22Rv1 (cell line): ENCODE measurements at regions not wholly inside any gene's neighbourhood (a gene's known extent, or its start where the extent isn't known, plus 50 kb on each side); places are given as distances from the start of the nearest gene placed in this dataset.

Source experiments
- CTCF ChIP-seq: fragments of 450-650 bp; IDR thresholded peaks from 2 replicates; pipeline ENCODE4 v1.5.1; 2017; ENCODE audit warnings: mild to moderate bottlenecking
- ZFX ChIP-seq: fragments of 450-650 bp; IDR thresholded peaks from 2 replicates; pipeline ENCODE4 v1.6.1; 2017; ENCODE audit warnings: antibody characterized with exemption, borderline replicate concordance

- TF ChIP-seq CTCF (no peak), ZFX (no peak)
Measured at GRCh38 chr18:40932862-40933261, 1022.2 kb upstream of the PIK3C3 start.
